ENCODE measurements at regions not wholly inside any gene's neighbourhood (a gene's known extent, or its start where the extent isn't known, plus 50 kb on each side); places are given as distances from the start of the nearest gene placed in this dataset.

DNA sequence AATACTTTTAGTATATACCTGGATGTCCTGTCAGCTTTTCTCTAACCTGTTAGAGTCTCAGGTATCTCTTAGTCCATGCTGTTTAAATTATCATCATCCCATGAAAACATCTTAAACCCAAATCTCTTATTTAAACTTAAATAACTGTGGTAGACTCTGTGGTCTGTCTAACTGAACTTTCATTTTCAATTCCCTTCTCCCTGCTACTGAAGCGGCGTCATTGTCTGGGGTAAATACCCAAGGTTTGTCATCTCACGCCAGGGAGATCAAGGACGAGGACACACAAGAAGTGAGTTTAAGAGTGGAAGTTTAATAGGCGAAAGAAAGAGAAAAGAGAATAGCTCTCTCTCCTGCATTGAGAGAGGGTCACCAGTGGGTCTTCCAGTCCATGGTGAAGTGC is 804.4 kb upstream of the CELF2 start:
- TF ChIP-seq, protein P1, sequence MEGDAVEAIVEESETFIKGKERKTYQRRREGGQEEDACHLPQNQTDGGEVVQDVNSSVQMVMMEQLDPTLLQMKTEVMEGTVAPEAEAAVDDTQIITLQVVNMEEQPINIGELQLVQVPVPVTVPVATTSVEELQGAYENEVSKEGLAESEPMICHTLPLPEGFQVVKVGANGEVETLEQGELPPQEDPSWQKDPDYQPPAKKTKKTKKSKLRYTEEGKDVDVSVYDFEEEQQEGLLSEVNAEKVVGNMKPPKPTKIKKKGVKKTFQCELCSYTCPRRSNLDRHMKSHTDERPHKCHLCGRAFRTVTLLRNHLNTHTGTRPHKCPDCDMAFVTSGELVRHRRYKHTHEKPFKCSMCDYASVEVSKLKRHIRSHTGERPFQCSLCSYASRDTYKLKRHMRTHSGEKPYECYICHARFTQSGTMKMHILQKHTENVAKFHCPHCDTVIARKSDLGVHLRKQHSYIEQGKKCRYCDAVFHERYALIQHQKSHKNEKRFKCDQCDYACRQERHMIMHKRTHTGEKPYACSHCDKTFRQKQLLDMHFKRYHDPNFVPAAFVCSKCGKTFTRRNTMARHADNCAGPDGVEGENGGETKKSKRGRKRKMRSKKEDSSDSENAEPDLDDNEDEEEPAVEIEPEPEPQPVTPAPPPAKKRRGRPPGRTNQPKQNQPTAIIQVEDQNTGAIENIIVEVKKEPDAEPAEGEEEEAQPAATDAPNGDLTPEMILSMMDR (IDR thresholded peaks at IDR 0.05; ENCODE audit: insufficient read depth, low read length): no peak
- no peak for TF ChIP-seq POLR2AphosphoS5 (IDR thresholded peaks at IDR 0.05; ENCODE audit: low read depth)
- TF ChIP-seq SPI1 (IDR thresholded peaks at IDR 0.05; ENCODE audit: borderline replicate concordance, low read depth): no peak

Data from HL-60 (cell line).